ENCODE measurements at regions not wholly inside any gene's neighbourhood (a gene's known extent, or its start where the extent isn't known, plus 50 kb on each side); places are given as distances from the start of the nearest gene placed in this dataset.

- no peak overlapping the region for H3K27ac ChIP-seq (ENCODE audit: insufficient read depth, low read length)
- H3K36me3 ChIP-seq (ENCODE audit: control insufficient read depth, insufficient read depth, low read length): no peaks in the 10 kb centered on the region
- no peaks in the 10 kb centered on the region for H3K79me2 ChIP-seq (ENCODE audit: control insufficient read depth, insufficient read depth, low read length)
- no peaks in the 10 kb centered on the region for H3K27me3 ChIP-seq (ENCODE audit: control insufficient read depth, insufficient read depth, low read length)
- no peak overlapping the region for H3K9ac ChIP-seq (ENCODE audit: insufficient read depth, low read length)
- DNase-seq (ENCODE audit: low read depth in 2 of 2): no peak
- no peaks in the 10 kb centered on the region for H3K9me3 ChIP-seq (ENCODE audit: control insufficient read depth, insufficient read depth, low read depth, low read length)
- H3K4me2 ChIP-seq (ENCODE audit: extremely low read depth, insufficient read depth, low read length): no peak overlapping the region
- H3K4me1 ChIP-seq (ENCODE audit: control insufficient read depth, extremely low read depth, insufficient read depth, low read length): no peaks in the 10 kb centered on the region
- TF ChIP-seq EZH2 (IDR thresholded peaks at IDR 0.05; ENCODE audit: low read length, missing control alignments): no peak
- TF ChIP-seq, protein P1, sequence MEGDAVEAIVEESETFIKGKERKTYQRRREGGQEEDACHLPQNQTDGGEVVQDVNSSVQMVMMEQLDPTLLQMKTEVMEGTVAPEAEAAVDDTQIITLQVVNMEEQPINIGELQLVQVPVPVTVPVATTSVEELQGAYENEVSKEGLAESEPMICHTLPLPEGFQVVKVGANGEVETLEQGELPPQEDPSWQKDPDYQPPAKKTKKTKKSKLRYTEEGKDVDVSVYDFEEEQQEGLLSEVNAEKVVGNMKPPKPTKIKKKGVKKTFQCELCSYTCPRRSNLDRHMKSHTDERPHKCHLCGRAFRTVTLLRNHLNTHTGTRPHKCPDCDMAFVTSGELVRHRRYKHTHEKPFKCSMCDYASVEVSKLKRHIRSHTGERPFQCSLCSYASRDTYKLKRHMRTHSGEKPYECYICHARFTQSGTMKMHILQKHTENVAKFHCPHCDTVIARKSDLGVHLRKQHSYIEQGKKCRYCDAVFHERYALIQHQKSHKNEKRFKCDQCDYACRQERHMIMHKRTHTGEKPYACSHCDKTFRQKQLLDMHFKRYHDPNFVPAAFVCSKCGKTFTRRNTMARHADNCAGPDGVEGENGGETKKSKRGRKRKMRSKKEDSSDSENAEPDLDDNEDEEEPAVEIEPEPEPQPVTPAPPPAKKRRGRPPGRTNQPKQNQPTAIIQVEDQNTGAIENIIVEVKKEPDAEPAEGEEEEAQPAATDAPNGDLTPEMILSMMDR (conservative IDR thresholded peaks at IDR 0.05 in 1 of 2, IDR thresholded peaks at IDR 0.05 in 1 of 2; ENCODE audit: low read depth in 1 of 2, low read length in 2 of 2): no peak
- H3K4me3 ChIP-seq (replicated peaks in 1 of 4; ENCODE audit: control extremely low read depth in 1 of 4, insufficient read depth in 1 of 4, low read depth in 3 of 4, low read length in 4 of 4): no peak overlapping the region
- H2AFZ ChIP-seq (ENCODE audit: low read length): no peak overlapping the region
- no peaks in the 10 kb centered on the region for H4K20me1 ChIP-seq (ENCODE audit: control insufficient read depth, extremely low read depth, insufficient read depth, low read length)
Measured at GRCh38 chr3:20346916-20347315, 160.9 kb upstream of the SGO1 start.

GRCh38 chr3:20346369-20346768 lies 160.4 kb upstream of the SGO1 start:
- no peak for DNase-seq (ENCODE audit: low read depth in 2 of 2)
- no peak overlapping the region for H3K9ac ChIP-seq (ENCODE audit: insufficient read depth, low read length)
- no peak overlapping the region for H3K4me3 ChIP-seq (replicated peaks in 1 of 4; ENCODE audit: control extremely low read depth in 1 of 4, insufficient read depth in 1 of 4, low read depth in 3 of 4, low read length in 4 of 4)
- H4K20me1 ChIP-seq (ENCODE audit: control insufficient read depth, extremely low read depth, insufficient read depth, low read length): no peaks in the 10 kb centered on the region
- H2AFZ ChIP-seq (ENCODE audit: low read length): no peak overlapping the region
- H3K9me3 ChIP-seq (ENCODE audit: control insufficient read depth, insufficient read depth, low read depth, low read length): no peaks in the 10 kb centered on the region
- H3K36me3 ChIP-seq (ENCODE audit: control insufficient read depth, insufficient read depth, low read length): no peaks in the 10 kb centered on the region
- H3K4me2 ChIP-seq (ENCODE audit: extremely low read depth, insufficient read depth, low read length): no peak overlapping the region
- no peaks in the 10 kb centered on the region for H3K4me1 ChIP-seq (ENCODE audit: control insufficient read depth, extremely low read depth, insufficient read depth, low read length)
- TF ChIP-seq, protein P1 (conservative IDR thresholded peaks at IDR 0.05 in 1 of 2, IDR thresholded peaks at IDR 0.05 in 1 of 2; ENCODE audit: low read depth in 1 of 2, low read length in 2 of 2): no peak
- TF ChIP-seq EZH2 (IDR thresholded peaks at IDR 0.05; ENCODE audit: low read length, missing control alignments): no peak
- no peak overlapping the region for H3K27ac ChIP-seq (ENCODE audit: insufficient read depth, low read length)
- H3K79me2 ChIP-seq (ENCODE audit: control insufficient read depth, insufficient read depth, low read length): no peaks in the 10 kb centered on the region
- H3K27me3 ChIP-seq (ENCODE audit: control insufficient read depth, insufficient read depth, low read length): no peaks in the 10 kb centered on the region

- H3K27me3 ChIP-seq (ENCODE audit: control insufficient read depth, insufficient read depth, low read length): no peaks in the 10 kb centered on the region
- DNase-seq (ENCODE audit: low read depth in 2 of 2): no peak
- TF ChIP-seq, protein P1 (conservative IDR thresholded peaks at IDR 0.05 in 1 of 2, IDR thresholded peaks at IDR 0.05 in 1 of 2; ENCODE audit: low read depth in 1 of 2, low read length in 2 of 2): no peak
- no peak for TF ChIP-seq EZH2 (IDR thresholded peaks at IDR 0.05; ENCODE audit: low read length, missing control alignments)
- H3K9ac ChIP-seq (ENCODE audit: insufficient read depth, low read length): no peak overlapping the region
- H3K79me2 ChIP-seq (ENCODE audit: control insufficient read depth, insufficient read depth, low read length): no peaks in the 10 kb centered on the region
- H3K27ac ChIP-seq (ENCODE audit: insufficient read depth, low read length): no peak overlapping the region
- no peak overlapping the region for H2AFZ ChIP-seq (ENCODE audit: low read length)
- no peaks in the 10 kb centered on the region for H3K9me3 ChIP-seq (ENCODE audit: control insufficient read depth, insufficient read depth, low read depth, low read length)
- no peaks in the 10 kb centered on the region for H4K20me1 ChIP-seq (ENCODE audit: control insufficient read depth, extremely low read depth, insufficient read depth, low read length)
- no peaks in the 10 kb centered on the region for H3K4me1 ChIP-seq (ENCODE audit: control insufficient read depth, extremely low read depth, insufficient read depth, low read length)
- no peak overlapping the region for H3K4me2 ChIP-seq (ENCODE audit: extremely low read depth, insufficient read depth, low read length)
- H3K36me3 ChIP-seq (ENCODE audit: control insufficient read depth, insufficient read depth, low read length): no peaks in the 10 kb centered on the region
- H3K4me3 ChIP-seq (replicated peaks in 1 of 4; ENCODE audit: control extremely low read depth in 1 of 4, insufficient read depth in 1 of 4, low read depth in 3 of 4, low read length in 4 of 4): no peak overlapping the region
Measured at GRCh38 chr3:20344400-20344959, 158.5 kb upstream of the SGO1 start.

All from fibroblast of lung (primary cell).